ENCODE measurements at regions not wholly inside any gene's neighbourhood (a gene's known extent, or its start where the extent isn't known, plus 50 kb on each side); places are given as distances from the start of the nearest gene placed in this dataset.

GRCh38 chr2:237016121-237016915 is 69.4 kb upstream of the COPS8 start:
- no peaks in the 10 kb centered on the region for H3K36me3 ChIP-seq (replicated peaks in 1 of 2; ENCODE audit: control insufficient read depth in 1 of 2, insufficient read depth in 2 of 2, low read length in 2 of 2)
- in situ Hi-C loops (cut with HindIII; ENCODE audit: extremely low pct_ligation_motif_present, low pct_unique_long_range_greater_than_20kb) = no loop called here
- H2AFZ ChIP-seq (ENCODE audit: low read length) = no peak overlapping the region
- no peak for DNase-seq (ENCODE audit: low spot score)
- no peak overlapping the region for H3K4me3 ChIP-seq (replicated peaks in 1 of 3; ENCODE audit: insufficient read depth in 1 of 3, low read depth in 2 of 3, low read length in 3 of 3)
- ChIA-PET CTCF (ENCODE audit: low intra/inter-chr PET ratio, low total read pairs) (no interaction called here), POLR2A (no interaction called here)
- H3K9ac ChIP-seq (ENCODE audit: insufficient read depth, low read depth, low read length) = no peak overlapping the region
- FAIRE-seq = no peak
- no TSS peak for BruUV-seq (replicated peaks)
- no peaks in the 10 kb centered on the region for H3K4me1 ChIP-seq (ENCODE audit: insufficient read depth, low read length)
- no peak overlapping the region for H3K27ac ChIP-seq (ENCODE audit: extremely low read length, insufficient read depth, low read length)
- TF ChIP-seq DMAP1 (CRISPR knock-in tag; IDR thresholded peaks at IDR 0.05) = no peak
- TF ChIP-seq TSC22D2 (CRISPR knock-in tag; IDR thresholded peaks at IDR 0.05; ENCODE audit: borderline replicate concordance) = no peak
- ATAC-seq = no peak
- H3K27me3 ChIP-seq (ENCODE audit: control insufficient read depth in 1 of 2, insufficient read depth in 2 of 2, low read length in 2 of 2) = no peaks in the 10 kb centered on the region; a peak in 3 of 5 replicates
- intact Hi-C loops (cut with micrococcal nuclease; ENCODE audit: unreplicated experiment) = no loop called here
- no peaks in the 10 kb centered on the region for H4K20me1 ChIP-seq (ENCODE audit: insufficient read depth, low read length)
- no peaks in the 10 kb centered on the region for H3K9me3 ChIP-seq (ENCODE audit: low read length)
- no peak overlapping the region for H3K4me2 ChIP-seq (ENCODE audit: low read depth, low read length)
- H3K79me2 ChIP-seq (ENCODE audit: insufficient read depth, low read length) = no peaks in the 10 kb centered on the region
- WGBS (ENCODE audit: low lambda C conversion rate) = 52% methylated on average over 10 of the region's 10 CpGs

- 8% methylated on average over 2 of the region's 2 CpGs for WGBS (ENCODE audit: low lambda C conversion rate)
- H3K4me3 ChIP-seq (replicated peaks in 1 of 3; ENCODE audit: insufficient read depth in 1 of 3, low read depth in 2 of 3, low read length in 3 of 3) = no peak overlapping the region
- no peaks in the 10 kb centered on the region for H3K36me3 ChIP-seq (replicated peaks in 1 of 2; ENCODE audit: control insufficient read depth in 1 of 2, insufficient read depth in 2 of 2, low read length in 2 of 2)
- H3K79me2 ChIP-seq (ENCODE audit: insufficient read depth, low read length) = no peaks in the 10 kb centered on the region
- ATAC-seq (no peak), DNase-seq (ENCODE audit: low spot score) (no peak), FAIRE-seq (no peak)
- no peak overlapping the region for H2AFZ ChIP-seq (ENCODE audit: low read length)
- POLR2A ChIA-PET = no interaction called here
- peaks cover 7% of the 10 kb centered on the region; the same call in 1 of the 2 replicates for H3K9me3 ChIP-seq (ENCODE audit: low read length)
- intact Hi-C loops (cut with micrococcal nuclease; ENCODE audit: unreplicated experiment) (loop anchor here (10.0 kb wide), 1 partner anchor 205 kb away; no protein-coding TSS in a partner anchor), in situ Hi-C loops (cut with HindIII; ENCODE audit: extremely low pct_ligation_motif_present, low pct_unique_long_range_greater_than_20kb) (loop anchor here (10.0 kb wide), 1 partner anchor 505 kb away; no protein-coding TSS in a partner anchor)
- H4K20me1 ChIP-seq (ENCODE audit: insufficient read depth, low read length) = no peaks in the 10 kb centered on the region
- H3K4me2 ChIP-seq (ENCODE audit: low read depth, low read length) = no peak overlapping the region
- H3K27ac ChIP-seq (ENCODE audit: extremely low read length, insufficient read depth, low read length) = no peak overlapping the region
- BruUV-seq (replicated peaks) = no TSS peak
- no peaks in the 10 kb centered on the region; a peak in 2 of 5 replicates for H3K27me3 ChIP-seq (ENCODE audit: control insufficient read depth in 1 of 2, insufficient read depth in 2 of 2, low read length in 2 of 2)
- H3K9ac ChIP-seq (ENCODE audit: insufficient read depth, low read depth, low read length) = no peak overlapping the region
- CTCF ChIA-PET (ENCODE audit: low intra/inter-chr PET ratio, low total read pairs) = no interaction called here
- H3K4me1 ChIP-seq (ENCODE audit: insufficient read depth, low read length) = peaks cover 4% of the 10 kb centered on the region
- TF ChIP-seq ZNF44 (CRISPR knock-in tag; IDR thresholded peaks at IDR 0.05) (no peak), MEIS2 (CRISPR knock-in tag; IDR thresholded peaks at IDR 0.05) (no peak), HOXA3 (CRISPR knock-in tag; IDR thresholded peaks at IDR 0.05) (no peak), MBNL3 (CRISPR knock-in tag; conservative IDR thresholded peaks at IDR 0.05) (no peak), ZNF580 (CRISPR knock-in tag; IDR thresholded peaks at IDR 0.05; ENCODE audit: borderline replicate concordance, low read depth) (no peak), TEF (CRISPR knock-in tag; IDR thresholded peaks at IDR 0.05) (no peak), TMF1 (CRISPR knock-in tag; IDR thresholded peaks at IDR 0.05; ENCODE audit: low read depth) (no peak), NPAS2 (CRISPR knock-in tag; IDR thresholded peaks at IDR 0.05; ENCODE audit: borderline replicate concordance) (no peak), SP5 (CRISPR knock-in tag; IDR thresholded peaks at IDR 0.05; ENCODE audit: borderline replicate concordance, low read depth) (no peak), E2F1 (CRISPR knock-in tag; IDR thresholded peaks at IDR 0.05) (no peak), ATRX (CRISPR knock-in tag; IDR thresholded peaks at IDR 0.05; ENCODE audit: borderline replicate concordance) (no peak), GATAD2A (CRISPR knock-in tag; IDR thresholded peaks at IDR 0.05) (no peak), SRSF9 (IDR thresholded peaks at IDR 0.05; ENCODE audit: borderline replicate concordance, insufficient read depth, low read depth, low read length, poor library complexity, severe bottlenecking) (no peak), RAD51 (IDR thresholded peaks at IDR 0.05; ENCODE audit: borderline replicate concordance) (no peak)
Observed at GRCh38 chr2:237020090-237020489, 65.6 kb upstream of the COPS8 start.

Data from HepG2 (cell line).